ENCODE measurements at regions not wholly inside any gene's neighbourhood (a gene's known extent, or its start where the extent isn't known, plus 50 kb on each side); places are given as distances from the start of the nearest gene placed in this dataset.

GRCh38 chr11:130549393-130549999 is 101.1 kb downstream of the ADAMTS15 start:
- H3K27ac ChIP-seq (ENCODE audit: extremely low read depth, low read depth, low read length): no peak overlapping the region
- H3K9me3 ChIP-seq (ENCODE audit: control insufficient read depth, insufficient read depth, low read depth, low read length): no peaks in the 10 kb centered on the region
- no peaks in the 10 kb centered on the region for H3K36me3 ChIP-seq (ENCODE audit: control insufficient read depth in 2 of 2, insufficient read depth in 1 of 2, low read length in 2 of 2)
- POLR2A ChIA-PET: interaction anchor here (1.6 kb wide), 1 partner anchor 101 kb away, joined by 3 read pairs; no protein-coding TSS in a partner anchor
- H3K4me3 ChIP-seq (ENCODE audit: low read depth, low read length): no peak overlapping the region
- no peak for TF ChIP-seq ZNF174 (tag by site-specific recombination; IDR thresholded peaks at IDR 0.05)
- no peaks in the 10 kb centered on the region for H3K4me1 ChIP-seq (ENCODE audit: control insufficient read depth, insufficient read depth, low read length)
- CTCF ChIA-PET: interaction anchor here (0.6 to 1.7 kb wide), 5 partner anchors 33 to 313 kb away, joined by 3 to 4 read pairs (median 3); no protein-coding TSS in a partner anchor

DNA sequence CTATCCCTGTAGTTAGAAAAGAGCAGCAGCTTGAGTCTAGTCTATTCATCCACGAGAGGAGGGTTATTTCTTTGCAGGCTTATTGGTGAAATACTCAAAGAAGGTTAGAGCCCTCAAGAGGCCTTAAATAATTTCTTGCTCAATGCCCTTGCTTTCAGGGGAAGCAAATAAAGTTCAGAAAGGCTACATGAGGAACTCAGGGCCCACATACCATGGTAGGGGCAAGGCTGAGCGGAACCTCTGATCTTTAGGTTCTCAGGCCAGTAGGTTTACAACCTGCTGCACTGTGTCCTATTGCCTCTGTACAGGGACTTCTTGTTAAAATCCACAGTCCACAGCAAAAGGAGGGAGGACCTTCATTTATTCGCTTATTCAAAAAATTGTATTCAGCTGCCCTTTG is 101.7 kb downstream of the ADAMTS15 start:
- no peak for TF ChIP-seq ZNF354C (tag by site-specific recombination; IDR thresholded peaks at IDR 0.05; ENCODE audit: borderline replicate concordance, low read depth)
- no peak for TF ChIP-seq ZNF112 (tag by site-specific recombination; IDR thresholded peaks at IDR 0.05)
- no peak for TF ChIP-seq ATF2 (tag by site-specific recombination; IDR thresholded peaks at IDR 0.05; ENCODE audit: low read depth)
- TF ChIP-seq, protein P1, sequence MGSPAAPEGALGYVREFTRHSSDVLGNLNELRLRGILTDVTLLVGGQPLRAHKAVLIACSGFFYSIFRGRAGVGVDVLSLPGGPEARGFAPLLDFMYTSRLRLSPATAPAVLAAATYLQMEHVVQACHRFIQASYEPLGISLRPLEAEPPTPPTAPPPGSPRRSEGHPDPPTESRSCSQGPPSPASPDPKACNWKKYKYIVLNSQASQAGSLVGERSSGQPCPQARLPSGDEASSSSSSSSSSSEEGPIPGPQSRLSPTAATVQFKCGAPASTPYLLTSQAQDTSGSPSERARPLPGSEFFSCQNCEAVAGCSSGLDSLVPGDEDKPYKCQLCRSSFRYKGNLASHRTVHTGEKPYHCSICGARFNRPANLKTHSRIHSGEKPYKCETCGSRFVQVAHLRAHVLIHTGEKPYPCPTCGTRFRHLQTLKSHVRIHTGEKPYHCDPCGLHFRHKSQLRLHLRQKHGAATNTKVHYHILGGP (tag by site-specific recombination; IDR thresholded peaks at IDR 0.05): no peak
- no peak for TF ChIP-seq ZSCAN30 (tag by site-specific recombination; IDR thresholded peaks at IDR 0.05)
- TF ChIP-seq, protein P2, sequence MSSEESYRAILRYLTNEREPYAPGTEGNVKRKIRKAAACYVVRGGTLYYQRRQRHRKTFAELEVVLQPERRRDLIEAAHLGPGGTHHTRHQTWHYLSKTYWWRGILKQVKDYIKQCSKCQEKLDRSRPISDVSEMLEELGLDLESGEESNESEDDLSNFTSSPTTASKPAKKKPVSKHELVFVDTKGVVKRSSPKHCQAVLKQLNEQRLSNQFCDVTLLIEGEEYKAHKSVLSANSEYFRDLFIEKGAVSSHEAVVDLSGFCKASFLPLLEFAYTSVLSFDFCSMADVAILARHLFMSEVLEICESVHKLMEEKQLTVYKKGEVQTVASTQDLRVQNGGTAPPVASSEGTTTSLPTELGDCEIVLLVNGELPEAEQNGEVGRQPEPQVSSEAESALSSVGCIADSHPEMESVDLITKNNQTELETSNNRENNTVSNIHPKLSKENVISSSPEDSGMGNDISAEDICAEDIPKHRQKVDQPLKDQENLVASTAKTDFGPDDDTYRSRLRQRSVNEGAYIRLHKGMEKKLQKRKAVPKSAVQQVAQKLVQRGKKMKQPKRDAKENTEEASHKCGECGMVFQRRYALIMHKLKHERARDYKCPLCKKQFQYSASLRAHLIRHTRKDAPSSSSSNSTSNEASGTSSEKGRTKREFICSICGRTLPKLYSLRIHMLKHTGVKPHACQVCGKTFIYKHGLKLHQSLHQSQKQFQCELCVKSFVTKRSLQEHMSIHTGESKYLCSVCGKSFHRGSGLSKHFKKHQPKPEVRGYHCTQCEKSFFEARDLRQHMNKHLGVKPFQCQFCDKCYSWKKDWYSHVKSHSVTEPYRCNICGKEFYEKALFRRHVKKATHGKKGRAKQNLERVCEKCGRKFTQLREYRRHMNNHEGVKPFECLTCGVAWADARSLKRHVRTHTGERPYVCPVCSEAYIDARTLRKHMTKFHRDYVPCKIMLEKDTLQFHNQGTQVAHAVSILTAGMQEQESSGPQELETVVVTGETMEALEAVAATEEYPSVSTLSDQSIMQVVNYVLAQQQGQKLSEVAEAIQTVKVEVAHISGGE (tag by site-specific recombination; conservative IDR thresholded peaks at IDR 0.05; ENCODE audit: low read depth): no peak
- no peak for TF ChIP-seq KLF7 (tag by site-specific recombination; IDR thresholded peaks at IDR 0.05; ENCODE audit: borderline replicate concordance)
- H3K9me3 ChIP-seq (ENCODE audit: control insufficient read depth, insufficient read depth, low read depth, low read length): no peaks in the 10 kb centered on the region
- H3K4me3 ChIP-seq (ENCODE audit: low read depth, low read length): no peak overlapping the region
- ChIA-PET POLR2A (interaction anchor here (1.6 kb wide), 1 partner anchor 102 kb away, joined by 3 read pairs; no protein-coding TSS in a partner anchor), CTCF (interaction anchor here (0.6 to 1.7 kb wide), 3 partner anchors 33 to 277 kb away, joined by 3 read pairs; no protein-coding TSS in a partner anchor)
- no peaks in the 10 kb centered on the region for H3K4me1 ChIP-seq (ENCODE audit: control insufficient read depth, insufficient read depth, low read length)
- H3K36me3 ChIP-seq (ENCODE audit: control insufficient read depth in 2 of 2, insufficient read depth in 1 of 2, low read length in 2 of 2): no peaks in the 10 kb centered on the region
- H3K27ac ChIP-seq (ENCODE audit: extremely low read depth, low read depth, low read length): no peak overlapping the region

DNA sequence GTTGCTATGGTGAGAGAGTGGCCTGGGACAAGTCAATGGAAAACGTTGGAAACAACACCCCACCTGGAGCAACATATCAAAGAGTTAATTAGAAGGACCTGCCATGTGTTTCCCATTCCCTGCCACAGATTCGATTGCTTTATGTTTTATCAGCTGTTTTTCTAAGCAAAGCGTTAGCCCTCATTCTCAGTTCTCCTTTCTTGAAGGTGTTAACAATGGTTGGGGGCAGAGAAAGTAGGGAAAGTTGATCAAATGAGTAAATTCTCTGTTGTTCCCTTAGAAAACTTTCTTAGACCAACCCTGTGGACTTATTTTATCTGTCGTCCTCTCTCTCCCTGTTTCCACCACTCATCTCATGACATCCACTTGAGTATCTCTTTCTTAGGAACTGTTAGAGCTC is 102.5 kb downstream of the ADAMTS15 start:
- no peak for TF ChIP-seq ZFP3 (tag by site-specific recombination; IDR thresholded peaks at IDR 0.05; ENCODE audit: low read depth)
- TF ChIP-seq ZNF19 (tag by site-specific recombination; IDR thresholded peaks at IDR 0.05; ENCODE audit: low read depth): no peak
- no peak for TF ChIP-seq TRIM28 (IDR thresholded peaks at IDR 0.05; ENCODE audit: borderline replicate concordance, low read length)
- TF ChIP-seq ZNF146 (tag by site-specific recombination; IDR thresholded peaks at IDR 0.05): no peak
- H3K9me3 ChIP-seq (ENCODE audit: control insufficient read depth, insufficient read depth, low read depth, low read length): no peaks in the 10 kb centered on the region
- no peak overlapping the region for H3K27ac ChIP-seq (ENCODE audit: extremely low read depth, low read depth, low read length)
- CTCF ChIA-PET: no interaction called here
- POLR2A ChIA-PET: interaction anchor here (0.5 kb wide), 1 partner anchor 279 kb away, joined by 3 read pairs; no protein-coding TSS in a partner anchor
- no peaks in the 10 kb centered on the region for H3K36me3 ChIP-seq (ENCODE audit: control insufficient read depth in 2 of 2, insufficient read depth in 1 of 2, low read length in 2 of 2)
- no peaks in the 10 kb centered on the region for H3K4me1 ChIP-seq (ENCODE audit: control insufficient read depth, insufficient read depth, low read length)
- no peak overlapping the region for H3K4me3 ChIP-seq (ENCODE audit: low read depth, low read length)
